Nucleus accumbens (tissue), 56 donors: ENCODE measurements at regions not wholly inside any gene's neighbourhood (a gene's known extent, or its start where the extent isn't known, plus 50 kb on each side); places are given as distances from the start of the nearest gene placed in this dataset.

Experiments used
- DNase-seq, 56 donors: peaks; one replicate each; lab custom pipeline; 2025; lab: John Stamatoyannopoulos, UW

GRCh38 chr16:55102531-55102930, 171.9 kb downstream of the IRX5 start:
- no peak for DNase-seq

GRCh38 chr16:55107851-55108250, 177.2 kb downstream of the IRX5 start:
- no peak for DNase-seq

GRCh38 chr16:55113210-55113609, 182.5 kb downstream of the IRX5 start:
- no peak for DNase-seq

GRCh38 chr16:55115506-55115905, 184.8 kb downstream of the IRX5 start:
- no peak for DNase-seq

- DNase-seq: no peak
These were observed 185.7 kb downstream of the IRX5 start for GRCh38 chr16:55116165-55116920.

GRCh38 chr16:55118701-55119260, 188.1 kb downstream of the IRX5 start:
- no peak for DNase-seq

- DNase-seq: no peak
These were observed 189.7 kb downstream of the IRX5 start for GRCh38 chr16:55120408-55120807.

GRCh38 chr16:55120826-55121225, 190.2 kb downstream of the IRX5 start:
- DNase-seq: no peak

- no peak for DNase-seq
These were observed 193.0 kb downstream of the IRX5 start for GRCh38 chr16:55123652-55124051.

- no peak for DNase-seq
These were observed 195.2 kb downstream of the IRX5 start for GRCh38 chr16:55125818-55126385.

GRCh38 chr16:55126456-55126855, 195.8 kb downstream of the IRX5 start:
- no peak for DNase-seq

GRCh38 chr16:55130456-55130855, 193.5 kb upstream of the IRX6 start:
- no peak for DNase-seq

- DNase-seq: no peak
These were observed 193.1 kb upstream of the IRX6 start for GRCh38 chr16:55130911-55131310.

- no peak for DNase-seq
These were observed 190.3 kb upstream of the IRX6 start for GRCh38 chr16:55133654-55134053.

GRCh38 chr16:55136356-55137150, 187.4 kb upstream of the IRX6 start:
- DNase-seq: no peak

- DNase-seq: no peak
These were observed 185.7 kb upstream of the IRX6 start for GRCh38 chr16:55138298-55138697.

GRCh38 chr16:55142405-55142804, 181.6 kb upstream of the IRX6 start:
- no peak for DNase-seq

- no peak for DNase-seq
These were observed 179.4 kb upstream of the IRX6 start for GRCh38 chr16:55144651-55145050.

- DNase-seq: no peak
These were observed 178.0 kb upstream of the IRX6 start for GRCh38 chr16:55145771-55146603.

- no peak for DNase-seq
These were observed 177.0 kb upstream of the IRX6 start for GRCh38 chr16:55146966-55147365.
